Left lung (tissue), 4 donors: ENCODE measurements at regions not wholly inside any gene's neighbourhood (a gene's known extent, or its start where the extent isn't known, plus 50 kb on each side); places are given as distances from the start of the nearest gene placed in this dataset.
"Not testable (repeated sequence)": the region's sequence is repeated elsewhere in the genome, so short reads cannot be mapped to it uniquely, and the experiment has no call there.

Experiments used
- ATAC-seq: fragments of 200-7000 bp; cut with Tn5 transposase; one replicate; pipeline ENCODE4 v1.9.1; 2020; ENCODE audit warnings: moderate library complexity
- DNase-seq, 4 donors: peaks; one replicate each; pipeline ENCODE4 v3.0.0-alpha.2; 2013 to 2020
- H3K27ac ChIP-seq, 2 donors: fragments of 200-600 bp; sonication (generic) in 1 of 2; one replicate each; pipeline versions ENCODE4 v1.5.0 to v1.8.0; 2020 to 2021
- H3K27me3 ChIP-seq, 2 donors: fragments of 200-600 bp; sonication (generic) in 1 of 2; one replicate each; pipeline versions ENCODE4 v1.5.0 to v1.8.0; 2020 to 2021
- H3K36me3 ChIP-seq, 2 donors: fragments of 200-600 bp; sonication (generic) in 1 of 2; one replicate each; pipeline versions ENCODE4 v1.5.0 to v1.8.0; 2020 to 2021
- H3K4me1 ChIP-seq, 2 donors: fragments of 200-600 bp; one replicate each; pipeline ENCODE4 v1.8.0; 2021
- H3K4me3 ChIP-seq, 2 donors: fragments of 200-600 bp; sonication (generic) in 1 of 2; one replicate each; pipeline versions ENCODE4 v1.5.0 to v1.8.0; 2020 to 2021; ENCODE audit warnings: mild to moderate bottlenecking in 1 of 2
- H3K9me3 ChIP-seq, 2 donors: fragments of 200-600 bp; sonication (generic) in 1 of 2; one replicate each; pipeline versions ENCODE4 v1.5.0 to v1.8.0; 2020 to 2021
- CTCF ChIP-seq, 2 donors: fragments of 200-600 bp; sonication (generic) in 1 of 2; IDR thresholded peaks; one replicate each; pipeline versions ENCODE4 v1.5.0 to v1.8.0; 2021; ENCODE audit warnings: antibody characterized with exemption in 2 of 2
- intact Hi-C, 2 donors: fragments of 100-400 bp; cut with DNase I; formaldehyde crosslinking; loops; one replicate each; pipeline versions ENCODE4 v1.11.2 to v1.14.2; 2022
- donor health status: DM: no; HTN: yes; CAD: no.
- donor health status: DM: no; HTN: no; CAD: no.

DNA sequence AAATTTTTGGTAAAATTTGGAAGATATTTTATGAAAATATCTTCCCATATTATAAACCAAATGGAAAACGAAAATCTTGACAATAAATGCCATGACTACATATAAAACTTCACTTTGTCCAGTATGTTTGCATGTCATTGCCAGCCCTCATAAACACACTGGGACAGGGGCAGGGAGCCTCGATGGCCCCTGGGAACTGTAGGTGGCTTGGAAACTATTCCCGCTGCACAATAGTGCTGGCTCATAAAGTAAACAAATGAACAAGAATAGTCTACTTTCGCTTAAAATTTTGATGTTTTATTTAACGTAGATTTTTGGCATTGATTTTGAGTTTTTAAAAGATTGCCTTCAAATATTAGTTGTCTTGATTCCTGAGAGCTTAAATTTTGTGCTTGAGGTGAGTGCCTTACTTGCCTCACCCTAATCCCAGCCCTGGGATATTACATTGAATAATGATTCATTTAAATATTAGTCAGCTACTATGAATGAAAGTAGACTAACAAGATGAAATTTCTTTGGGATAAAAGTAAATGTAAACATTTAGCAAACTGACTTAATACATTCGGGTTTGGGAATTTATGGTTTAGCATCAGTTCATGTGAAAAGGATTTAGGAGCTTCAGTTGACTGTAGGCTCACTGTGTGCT, 74.0 kb upstream of the PKP2 start:
- Histone ChIP-seq H3K4me1 (no peaks in the 10 kb centered on the region), H3K27ac (no peak overlapping the region), H3K9me3 (no peaks in the 10 kb centered on the region), H3K27me3 (no peaks in the 10 kb centered on the region), H3K4me3 (no peak overlapping the region), H3K36me3 (no peaks in the 10 kb centered on the region)
- ATAC-seq (no peak), DNase-seq (no peak)
- no peak for TF ChIP-seq CTCF (IDR thresholded peaks at IDR 0.05)
- intact Hi-C loops, result no loop called here

GRCh38 chr12:32964981-32965585, 68.5 kb upstream of the PKP2 start:
- intact Hi-C loops, result no loop called here
- Histone ChIP-seq H3K36me3 (no peaks in the 10 kb centered on the region), H3K4me1 (no peaks in the 10 kb centered on the region), H3K4me3 (no peak overlapping the region), H3K9me3 (no peaks in the 10 kb centered on the region), H3K27ac (no peak overlapping the region), H3K27me3 (no peaks in the 10 kb centered on the region)
- DNase-seq (no peak), ATAC-seq (no peak)
- no peak for TF ChIP-seq CTCF (IDR thresholded peaks at IDR 0.05)

GRCh38 chr12:32956418-32956817, 59.8 kb upstream of the PKP2 start:
- ATAC-seq, H3K4me1 ChIP-seq, H3K36me3 ChIP-seq, H3K27me3 ChIP-seq, H3K27ac ChIP-seq, H3K4me3 ChIP-seq, intact Hi-C loops, H3K9me3 ChIP-seq, DNase-seq: not testable (repeated sequence)

DNA sequence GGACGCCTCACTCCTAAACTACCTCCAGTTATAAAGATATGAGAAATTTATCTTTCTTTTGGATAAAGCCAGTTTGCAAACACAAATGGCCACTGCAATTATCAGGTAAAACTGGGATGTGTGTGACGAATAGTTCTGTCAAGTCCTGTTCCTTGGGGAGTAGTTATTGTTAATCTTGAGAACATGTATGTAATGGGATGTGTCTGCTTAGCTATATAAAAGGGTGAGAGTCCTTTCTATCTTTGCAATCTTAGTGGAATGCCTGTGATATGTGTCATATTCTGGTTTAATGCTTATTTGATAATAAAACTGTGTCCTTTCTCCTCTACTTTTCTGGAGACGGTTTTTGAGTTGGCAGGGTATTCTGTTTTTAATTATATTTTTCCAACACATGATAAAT, 56.1 kb upstream of the PKP2 start:
- Histone ChIP-seq H3K4me3 (no peak overlapping the region), H3K9me3 (peaks cover 0 to 3% of the 10 kb centered on the region in 2 donors), H3K36me3 (no peaks in the 10 kb centered on the region), H3K4me1 (no peaks in the 10 kb centered on the region), H3K27me3 (no peaks in the 10 kb centered on the region), H3K27ac (no peak overlapping the region)
- TF ChIP-seq CTCF (IDR thresholded peaks at IDR 0.05), result no peak
- ATAC-seq (no peak), DNase-seq (no peak)
- intact Hi-C loops, result no loop called here

DNA sequence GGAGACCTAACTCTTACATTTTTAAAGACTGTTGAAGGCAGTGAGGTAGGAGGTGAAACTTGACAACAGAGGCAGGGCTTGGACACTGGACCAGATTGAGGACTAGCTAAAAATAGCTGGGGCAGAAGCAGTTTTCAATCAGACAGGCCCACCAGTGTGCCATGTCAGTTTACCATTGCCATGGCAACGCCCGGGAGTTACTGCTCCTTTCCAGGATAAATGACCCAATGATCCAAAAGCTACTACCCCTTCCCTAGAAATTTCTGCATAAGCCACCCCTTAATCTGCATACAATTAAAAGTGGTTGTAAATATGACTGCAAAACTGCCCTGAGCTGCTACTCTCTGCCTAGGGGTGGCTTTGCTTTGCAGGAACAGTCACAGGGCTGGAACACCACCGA, 53.2 kb upstream of the PKP2 start:
- TF ChIP-seq CTCF (IDR thresholded peaks at IDR 0.05), result no peak
- ATAC-seq, result no peak
- no peak overlapping the region for H3K4me3 ChIP-seq
- DNase-seq, result no peak
- H3K36me3 ChIP-seq, result no peaks in the 10 kb centered on the region
- H3K9me3 ChIP-seq, result no peaks in the 10 kb centered on the region
- intact Hi-C loops, result no loop called here
- no peak overlapping the region for H3K27ac ChIP-seq
- H3K4me1 ChIP-seq, result no peaks in the 10 kb centered on the region
- no peaks in the 10 kb centered on the region for H3K27me3 ChIP-seq
